ENCODE measurements at regions not wholly inside any gene's neighbourhood (a gene's known extent, or its start where the extent isn't known, plus 50 kb on each side); places are given as distances from the start of the nearest gene placed in this dataset.

GRCh38 chr2:103785956-103786355, 1024.1 kb downstream of the TMEM182 start:
- Histone ChIP-seq H3K4me1 (replicated peaks in 1 of 4; ENCODE audit: control insufficient read depth in 3 of 4, insufficient read depth in 4 of 4, low read length in 3 of 4) (peaks cover 2 to 7% (median 6%) of the 10 kb centered on the region in 4 experiments; a peak in 4 of 7 replicates), H3K9me3 (ENCODE audit: insufficient read depth in 2 of 2, low read depth in 1 of 2, low read length in 1 of 2) (no peaks in the 10 kb centered on the region), H4K91ac (replicated peaks; ENCODE audit: insufficient read length, low read length) (no peak overlapping the region), H3K14ac (ENCODE audit: insufficient read length) (no peak overlapping the region), H3K4ac (replicated peaks; ENCODE audit: insufficient read length, low read depth, low read length) (no peak overlapping the region), H2BK20ac (ENCODE audit: low read length) (no peak overlapping the region), H4K5ac (ENCODE audit: insufficient read length, low read depth, low read length) (no peak overlapping the region), H3K4me3 (ENCODE audit: extremely low read depth in 1 of 4, insufficient read depth in 2 of 4, low read depth in 3 of 4, low read length in 4 of 4) (no peak overlapping the region), H4K20me1 (replicated peaks in 1 of 2; ENCODE audit: control insufficient read depth in 1 of 2, insufficient read depth in 2 of 2, low read length in 2 of 2) (peaks cover 0 to 2% of the 10 kb centered on the region in 2 experiments), H3K79me1 (ENCODE audit: low read depth, low read length) (no peaks in the 10 kb centered on the region), H3K23ac (ENCODE audit: insufficient read length) (no peak overlapping the region), H2BK120ac (replicated peaks; ENCODE audit: low read depth, low read length) (no peak overlapping the region), H3K56ac (replicated peaks; ENCODE audit: insufficient read length, low read depth, low read length) (no peak overlapping the region), H2BK15ac (ENCODE audit: low read length) (no peak overlapping the region), H2BK5ac (ENCODE audit: low read depth, low read length) (no peak overlapping the region), H3K9ac (replicated peaks in 1 of 4; ENCODE audit: extremely low read depth in 1 of 4, low read depth in 3 of 4, low read length in 3 of 4) (no peak overlapping the region), H3K4me2 (ENCODE audit: insufficient read depth in 1 of 2, low read depth in 2 of 2, low read length in 2 of 2) (no peak overlapping the region), H3K79me2 (ENCODE audit: control insufficient read depth in 1 of 2, insufficient read depth in 2 of 2, low read length in 2 of 2) (no peaks in the 10 kb centered on the region), H3K27ac (ENCODE audit: low read depth, low read length) (no peak overlapping the region), H2AFZ (ENCODE audit: low read length) (no peak overlapping the region), H3K27me3 (replicated peaks in 1 of 4; ENCODE audit: control insufficient read depth in 3 of 4, extremely low read depth in 1 of 4, insufficient read depth in 3 of 4, low read length in 3 of 4) (peaks cover 1 to 17% (median 13%) of the 10 kb centered on the region in 4 experiments; a peak in 6 of 7 replicates), H3K23me2 (ENCODE audit: low read depth, low read length) (no peaks in the 10 kb centered on the region), H2AK5ac (ENCODE audit: low read depth, low read length) (no peak overlapping the region), H2BK12ac (ENCODE audit: low read depth, low read length) (no peak overlapping the region), H4K8ac (ENCODE audit: extremely low read depth, insufficient read depth, low read length) (no peak overlapping the region), H3K18ac (ENCODE audit: extremely low read depth, low read length) (no peak overlapping the region), H3K36me3 (ENCODE audit: control insufficient read depth in 2 of 4, insufficient read depth in 4 of 4, low read length in 3 of 4) (no peaks in the 10 kb centered on the region)
- DNase-seq (ENCODE audit: low read depth in 1 of 2, low spot score in 2 of 2) (no peak), FAIRE-seq (no peak)
- CTCF ChIA-PET (ENCODE audit: partially characterized antibody), result no interaction called here
- POLR2A ChIA-PET (ENCODE audit: partially characterized antibody), result no interaction called here
- TF ChIP-seq SIRT6 (IDR thresholded peaks at IDR 0.05; ENCODE audit: low read length) (no peak), SIX5 (IDR thresholded peaks at IDR 0.05; ENCODE audit: low read depth, low read length) (no peak), ASH2L (IDR thresholded peaks at IDR 0.05; ENCODE audit: low read length) (no peak), EZH2 (IDR thresholded peaks at IDR 0.05; ENCODE audit: low read depth, low read length, severe bottlenecking) (no peak), KDM1A (IDR thresholded peaks at IDR 0.05; ENCODE audit: borderline replicate concordance, low read length) (no peak), SP4 (IDR thresholded peaks at IDR 0.05; ENCODE audit: low read length) (no peak), SAP30 (IDR thresholded peaks at IDR 0.05; ENCODE audit: insufficient read depth, insufficient replicate concordance, low read length) (no peak)

Data from H1 (cell line).